Endothelial cell of umbilical vein (primary cell): ENCODE measurements at regions not wholly inside any gene's neighbourhood (a gene's known extent, or its start where the extent isn't known, plus 50 kb on each side); places are given as distances from the start of the nearest gene placed in this dataset.

Experiments used
- EZH2 ChIP-seq: IDR thresholded peaks from 2 replicates; pipeline ENCODE4 v1.6.1; 2012; ENCODE audit warnings: borderline replicate concordance, low read depth, mild to moderate bottlenecking, moderate library complexity, low read length, inconsistent platforms; ENCODE audit not compliant: severe bottlenecking
- POLR2AphosphoS5 ChIP-seq: IDR thresholded peaks from 2 replicates; pipeline ENCODE4 v1.6.1; 2012; ENCODE audit warnings: low read depth, mild to moderate bottlenecking, control low read depth, low read length, moderate library complexity; ENCODE audit not compliant: insufficient read depth
- TF ChIP-seq, protein P1 (sequence below), 2 donors: IDR thresholded peaks; 1 replicate in 1 of 2; 2 replicates in 1 of 2; pipeline ENCODE4 v1.5.1; 2011; ENCODE audit warnings: low read length in 2 of 2, mild to moderate bottlenecking in 2 of 2, moderate library complexity in 2 of 2, control low read depth in 1 of 2, inconsistent platforms in 1 of 2, low read depth in 1 of 2; ENCODE audit not compliant: insufficient read depth in 1 of 2; ENCODE audit errors: extremely low read depth in 1 of 2

DNA sequence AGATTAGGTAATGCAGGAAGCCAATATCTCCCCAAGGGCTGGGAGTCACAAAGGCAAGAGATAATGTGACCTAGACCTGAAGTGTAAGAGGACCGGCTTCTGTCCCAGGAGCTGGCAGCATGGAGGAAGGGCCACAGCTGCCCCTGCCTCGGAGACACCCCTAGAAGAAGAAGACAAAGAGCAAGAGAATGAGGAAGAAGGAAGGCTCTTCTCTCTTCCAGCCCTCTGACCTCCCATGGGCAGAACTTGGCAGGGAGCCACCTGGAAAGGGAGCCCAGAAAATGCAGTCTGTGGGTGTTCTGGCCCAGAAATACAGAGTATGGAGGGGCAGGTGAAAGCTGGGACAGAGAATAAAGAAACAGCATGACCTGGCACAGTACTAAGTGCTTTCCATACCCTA is 151.0 kb downstream of the C5orf15 start:
- TF ChIP-seq, protein P1, sequence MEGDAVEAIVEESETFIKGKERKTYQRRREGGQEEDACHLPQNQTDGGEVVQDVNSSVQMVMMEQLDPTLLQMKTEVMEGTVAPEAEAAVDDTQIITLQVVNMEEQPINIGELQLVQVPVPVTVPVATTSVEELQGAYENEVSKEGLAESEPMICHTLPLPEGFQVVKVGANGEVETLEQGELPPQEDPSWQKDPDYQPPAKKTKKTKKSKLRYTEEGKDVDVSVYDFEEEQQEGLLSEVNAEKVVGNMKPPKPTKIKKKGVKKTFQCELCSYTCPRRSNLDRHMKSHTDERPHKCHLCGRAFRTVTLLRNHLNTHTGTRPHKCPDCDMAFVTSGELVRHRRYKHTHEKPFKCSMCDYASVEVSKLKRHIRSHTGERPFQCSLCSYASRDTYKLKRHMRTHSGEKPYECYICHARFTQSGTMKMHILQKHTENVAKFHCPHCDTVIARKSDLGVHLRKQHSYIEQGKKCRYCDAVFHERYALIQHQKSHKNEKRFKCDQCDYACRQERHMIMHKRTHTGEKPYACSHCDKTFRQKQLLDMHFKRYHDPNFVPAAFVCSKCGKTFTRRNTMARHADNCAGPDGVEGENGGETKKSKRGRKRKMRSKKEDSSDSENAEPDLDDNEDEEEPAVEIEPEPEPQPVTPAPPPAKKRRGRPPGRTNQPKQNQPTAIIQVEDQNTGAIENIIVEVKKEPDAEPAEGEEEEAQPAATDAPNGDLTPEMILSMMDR (IDR thresholded peaks at IDR 0.05; ENCODE audit: extremely low read depth in 1 of 2, insufficient read depth in 1 of 2, low read depth in 1 of 2, low read length in 2 of 2), result no peak
- TF ChIP-seq EZH2 (no peak), POLR2AphosphoS5 (no peak)
